Breast epithelium (tissue), 4 donors: ENCODE measurements at regions not wholly inside any gene's neighbourhood (a gene's known extent, or its start where the extent isn't known, plus 50 kb on each side); places are given as distances from the start of the nearest gene placed in this dataset.

Source experiments
- DNase-seq, 2 donors: peaks; one replicate each; pipeline ENCODE4 v3.0.0-alpha.2; 2019; ENCODE audit warnings: low spot score in 2 of 2
- H3K27ac ChIP-seq, 2 donors: fragments of 200-600 bp; sonication (generic) in 1 of 2; one replicate each; pipeline ENCODE4 v1.5.1; 2016 to 2019; ENCODE audit warnings: mild to moderate bottlenecking in 1 of 2
- H3K27me3 ChIP-seq, 2 donors: fragments of 200-600 bp; sonication (generic) in 1 of 2; one replicate each; pipeline versions ENCODE4 v1.5.1 to v1.6.0; 2017 to 2019; ENCODE audit warnings: control low read depth in 1 of 2, mild to moderate bottlenecking in 1 of 2
- H3K36me3 ChIP-seq: fragments of 200-600 bp; one replicate; pipeline ENCODE4 v1.5.1; 2019
- H3K4me1 ChIP-seq, 2 donors: fragments of 200-600 bp; sonication (generic); one replicate each; pipeline ENCODE4 v1.5.1; 2016 to 2019; ENCODE audit warnings: control low read depth in 1 of 2
- H3K4me3 ChIP-seq, 3 donors: fragments of 200-600 bp; sonication (generic); 1 replicate in 2 of 3; 2 replicates in 1 of 3; pipeline ENCODE4 v1.5.1; 2016 to 2019; ENCODE audit warnings: mild to moderate bottlenecking in 3 of 3, moderate library complexity in 2 of 3
- H3K9me3 ChIP-seq, 2 donors: fragments of 200-600 bp; sonication (generic) in 1 of 2; one replicate each; pipeline ENCODE4 v1.5.1; 2016 to 2019; ENCODE audit warnings: control low read depth in 1 of 2
- CTCF ChIP-seq, 3 donors: fragments of 450-650 bp; IDR thresholded peaks; one replicate each; pipeline ENCODE4 v1.5.1; 2016 to 2017; ENCODE audit warnings: antibody characterized with exemption in 3 of 3, mild to moderate bottlenecking in 3 of 3, moderate library complexity in 3 of 3
- POLR2A ChIP-seq: fragments of 450-650 bp; IDR thresholded peaks from one replicate; pipeline ENCODE4 v1.6.1; 2016; ENCODE audit warnings: antibody characterized with exemption, mild to moderate bottlenecking, moderate library complexity
- POLR2AphosphoS5 ChIP-seq, 3 donors: sonication (generic); formaldehyde crosslinking; IDR thresholded peaks; one replicate each; pipeline ENCODE4 v1.6.1; 2017; ENCODE audit warnings: antibody characterized with exemption in 3 of 3
- intact Hi-C: fragments of 100-400 bp; cut with DNase I; formaldehyde crosslinking; loops from one replicate; pipeline ENCODE4 v1.15.1; 2023; ENCODE audit warnings: low total_unique reads

- no peak for DNase-seq
- Histone ChIP-seq H3K36me3 (no peaks in the 10 kb centered on the region), H3K27ac (no peak overlapping the region), H3K4me3 (no peak overlapping the region), H3K9me3 (no peaks in the 10 kb centered on the region), H3K4me1 (no peaks in the 10 kb centered on the region), H3K27me3 (no peaks in the 10 kb centered on the region)
- TF ChIP-seq POLR2AphosphoS5 (IDR thresholded peaks at IDR 0.05) (no peak), CTCF (IDR thresholded peaks at IDR 0.05) (no peak), POLR2A (no peak)
- intact Hi-C loops = no loop called here
Measured at GRCh38 chr6:3509336-3509735, 52.5 kb upstream of the SLC22A23 start.

- no peak overlapping the region for H3K27ac ChIP-seq
- no peak for TF ChIP-seq CTCF (IDR thresholded peaks at IDR 0.05)
- TF ChIP-seq POLR2A = no peak
- TF ChIP-seq POLR2AphosphoS5 (IDR thresholded peaks at IDR 0.05) = no peak
- H3K4me1 ChIP-seq = no peaks in the 10 kb centered on the region
- H3K9me3 ChIP-seq = no peaks in the 10 kb centered on the region
- no peak for DNase-seq
- intact Hi-C loops = no loop called here
- H3K27me3 ChIP-seq = no peaks in the 10 kb centered on the region
- H3K4me3 ChIP-seq = no peak overlapping the region
- no peaks in the 10 kb centered on the region for H3K36me3 ChIP-seq
Measured at GRCh38 chr6:3506751-3507383, 50.0 kb upstream of the SLC22A23 start.
